ENCODE measurements at regions not wholly inside any gene's neighbourhood (a gene's known extent, or its start where the extent isn't known, plus 50 kb on each side); places are given as distances from the start of the nearest gene placed in this dataset.

- DNase-seq (no peak), ATAC-seq (ENCODE audit: poor library complexity) (no peak)
- H3K36me3 ChIP-seq (ENCODE audit: insufficient read depth, low read length): no peaks in the 10 kb centered on the region
- no peaks in the 10 kb centered on the region for H3K36me3 Mint-ChIP-seq (ENCODE audit: low read depth)
- H3K27me3 Mint-ChIP-seq: no peaks in the 10 kb centered on the region
- no peaks in the 10 kb centered on the region for H3K9me3 ChIP-seq (ENCODE audit: control insufficient read depth in 1 of 2, insufficient read depth in 1 of 2, low read length in 2 of 2)
- CTCF ChIA-PET: no interaction called here
- H3K27me3 ChIP-seq (ENCODE audit: control insufficient read depth in 1 of 2, insufficient read depth in 2 of 2, low read length in 2 of 2): no peaks in the 10 kb centered on the region
- intact Hi-C loops (cut with DNase I, micrococcal nuclease): loop anchor here in 1 of 2 experiments (2.0 kb wide), 1 partner anchor 64 kb away; no protein-coding TSS in a partner anchor
- no peaks in the 10 kb centered on the region for H3K4me1 ChIP-seq (ENCODE audit: insufficient read depth, low read length)
- H3K27ac Mint-ChIP-seq: no peak overlapping the region
- no peak for TF ChIP-seq CTCF (IDR thresholded peaks at IDR 0.05)
- no peaks in the 10 kb centered on the region for H3K4me1 Mint-ChIP-seq (ENCODE audit: low read depth)
- POLR2A ChIA-PET: no interaction called here
- no peak overlapping the region for H3K4me3 ChIP-seq (ENCODE audit: low read length)
- H3K4me3 Mint-ChIP-seq: no peak overlapping the region
- H3K27ac ChIP-seq (ENCODE audit: low read depth in 1 of 2, low read length in 2 of 2): no peak overlapping the region
- peaks cover 1% of the 10 kb centered on the region for H3K9me3 Mint-ChIP-seq
Observed at GRCh38 chr10:23891301-23891700, 317.6 kb upstream of the KIAA1217 start.

GRCh38 chr10:23892296-23892695 is 316.6 kb upstream of the KIAA1217 start:
- no peaks in the 10 kb centered on the region for H3K9me3 ChIP-seq (ENCODE audit: control insufficient read depth in 1 of 2, insufficient read depth in 1 of 2, low read length in 2 of 2)
- H3K27me3 Mint-ChIP-seq: no peaks in the 10 kb centered on the region
- no peak overlapping the region for H3K4me3 Mint-ChIP-seq
- H3K36me3 Mint-ChIP-seq (ENCODE audit: low read depth): no peaks in the 10 kb centered on the region
- DNase-seq: no peak
- H3K27ac ChIP-seq (ENCODE audit: low read depth in 1 of 2, low read length in 2 of 2): no peak overlapping the region
- H3K27ac Mint-ChIP-seq: no peak overlapping the region
- H3K9me3 Mint-ChIP-seq: peaks cover 3% of the 10 kb centered on the region
- no peak for ATAC-seq (ENCODE audit: poor library complexity)
- H3K4me1 Mint-ChIP-seq (ENCODE audit: low read depth): no peaks in the 10 kb centered on the region
- intact Hi-C loops (cut with DNase I, micrococcal nuclease): no loop called here
- TF ChIP-seq CTCF (IDR thresholded peaks at IDR 0.05): no peak
- POLR2A ChIA-PET: no interaction called here
- no peak overlapping the region for H3K4me3 ChIP-seq (ENCODE audit: low read length)
- CTCF ChIA-PET: no interaction called here
- H3K36me3 ChIP-seq (ENCODE audit: insufficient read depth, low read length): no peaks in the 10 kb centered on the region
- no peaks in the 10 kb centered on the region for H3K27me3 ChIP-seq (ENCODE audit: control insufficient read depth in 1 of 2, insufficient read depth in 2 of 2, low read length in 2 of 2)
- no peaks in the 10 kb centered on the region for H3K4me1 ChIP-seq (ENCODE audit: insufficient read depth, low read length)

GRCh38 chr10:23897267-23897666 is 311.7 kb upstream of the KIAA1217 start:
- ChIA-PET CTCF (no interaction called here), POLR2A (no interaction called here)
- Histone ChIP-seq H3K36me3 (ENCODE audit: insufficient read depth, low read length) (no peaks in the 10 kb centered on the region), H3K27ac (ENCODE audit: low read depth in 1 of 2, low read length in 2 of 2) (no peak overlapping the region), H3K27me3 (ENCODE audit: control insufficient read depth in 1 of 2, insufficient read depth in 2 of 2, low read length in 2 of 2) (no peaks in the 10 kb centered on the region), H3K9me3 (ENCODE audit: control insufficient read depth in 1 of 2, insufficient read depth in 1 of 2, low read length in 2 of 2) (no peaks in the 10 kb centered on the region), H3K4me1 (ENCODE audit: insufficient read depth, low read length) (no peaks in the 10 kb centered on the region), H3K4me3 (ENCODE audit: low read length) (no peak overlapping the region)
- intact Hi-C loops (cut with DNase I, micrococcal nuclease): no loop called here
- H3K4me3 Mint-ChIP-seq: no peak overlapping the region
- ATAC-seq (ENCODE audit: poor library complexity) (no peak), DNase-seq (no peak)
- no peak overlapping the region for H3K27ac Mint-ChIP-seq
- peaks cover 3% of the 10 kb centered on the region for H3K9me3 Mint-ChIP-seq
- H3K27me3 Mint-ChIP-seq: no peaks in the 10 kb centered on the region
- no peaks in the 10 kb centered on the region for H3K4me1 Mint-ChIP-seq (ENCODE audit: low read depth)
- no peaks in the 10 kb centered on the region for H3K36me3 Mint-ChIP-seq (ENCODE audit: low read depth)
- TF ChIP-seq CTCF (IDR thresholded peaks at IDR 0.05): no peak

All from CD4-positive, alpha-beta T cell (primary cell).